GM21528 (cell line): ENCODE measurements at regions not wholly inside any gene's neighbourhood (a gene's known extent, or its start where the extent isn't known, plus 50 kb on each side); places are given as distances from the start of the nearest gene placed in this dataset.
"Not testable (repeated sequence)": the region's sequence is repeated elsewhere in the genome, so short reads cannot be mapped to it uniquely, and the experiment has no call there.

ENCODE experiments used
- ATAC-seq: cut with Tn5 transposase; IDR thresholded peaks from one replicate; pipeline ENCODE4 v1.9.1; 2021; ENCODE audit warnings: mild to moderate bottlenecking, moderate library complexity; ENCODE audit not compliant: unreplicated experiment, low FRiP score

DNA sequence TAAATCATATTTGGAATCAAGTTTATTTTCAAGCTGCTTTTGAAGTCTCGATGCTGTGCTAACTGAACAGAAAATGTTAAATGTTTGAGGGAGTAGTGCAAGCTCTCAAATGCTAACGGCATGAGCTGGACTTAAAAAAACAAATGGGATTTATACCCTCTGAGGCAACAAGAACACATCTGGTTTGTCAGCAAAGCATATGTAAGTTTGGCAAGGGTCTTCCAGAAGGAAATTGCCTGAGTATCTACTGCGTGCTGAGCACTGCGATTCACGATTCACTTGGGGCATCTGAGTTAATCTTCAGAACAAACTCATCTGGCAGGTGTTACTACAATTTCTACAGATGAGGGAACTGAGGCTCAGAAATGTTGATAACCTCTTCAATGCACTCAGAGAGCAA is 98.4 kb upstream of the C9orf72 start:
- ATAC-seq: no peak

DNA sequence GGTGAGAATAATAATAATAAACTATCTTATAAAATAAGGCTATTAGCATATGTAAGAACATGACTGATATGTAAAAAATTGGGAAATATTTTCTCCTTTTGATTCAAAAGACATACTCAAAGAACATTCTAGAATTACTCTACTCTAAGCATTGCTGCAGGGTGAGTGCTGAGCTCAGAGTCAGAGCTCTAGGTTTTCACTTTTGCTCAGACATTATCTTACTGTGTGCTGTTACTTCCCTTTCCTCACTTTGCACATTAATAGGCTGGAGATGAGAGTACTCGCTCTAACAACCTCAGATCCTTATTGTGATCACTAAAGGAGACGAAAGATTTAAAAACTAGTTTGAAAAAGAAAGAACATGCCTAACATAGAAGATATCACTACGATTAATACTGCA is 99.4 kb upstream of the C9orf72 start:
- ATAC-seq: no peak

DNA sequence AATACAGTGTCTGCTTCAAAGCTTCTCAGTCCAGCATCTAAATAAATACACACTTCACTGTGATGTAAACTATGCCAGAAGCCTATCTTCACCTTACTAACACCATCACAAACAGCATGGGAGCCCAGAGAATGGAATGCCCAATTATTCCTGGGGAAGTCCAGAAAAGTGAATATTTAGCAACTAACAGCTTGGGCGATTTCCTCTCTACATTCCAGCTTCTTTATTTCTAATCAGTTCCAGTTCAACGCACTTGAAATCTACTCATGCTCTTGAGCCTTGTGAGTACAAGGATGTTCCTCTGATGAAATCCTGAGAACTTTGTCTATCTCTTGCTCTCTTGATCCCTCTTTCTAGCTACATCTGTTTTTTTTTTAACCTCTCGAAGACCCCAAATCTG is 100.4 kb upstream of the C9orf72 start:
- ATAC-seq: no peak

DNA sequence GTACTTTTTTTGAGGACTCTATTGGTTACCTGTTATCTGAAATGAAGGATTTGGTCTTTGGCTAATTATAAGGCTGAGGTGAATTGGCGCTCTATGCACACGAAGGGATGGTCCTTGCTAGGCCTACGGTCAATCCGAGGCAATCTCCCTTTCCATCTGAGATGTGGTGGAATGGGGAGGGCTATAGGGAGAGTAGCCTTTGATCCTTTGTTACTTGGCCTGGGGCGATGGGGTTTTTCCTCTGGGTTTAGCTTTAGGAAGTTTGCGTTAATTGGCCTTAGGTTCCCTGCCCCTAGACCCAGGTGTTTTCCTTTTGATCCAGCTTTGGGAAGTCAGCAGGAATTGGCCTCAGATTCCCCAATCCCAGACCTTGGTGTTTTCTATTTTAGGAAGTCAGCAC is 102.1 kb upstream of the C9orf72 start:
- no peak for ATAC-seq

DNA sequence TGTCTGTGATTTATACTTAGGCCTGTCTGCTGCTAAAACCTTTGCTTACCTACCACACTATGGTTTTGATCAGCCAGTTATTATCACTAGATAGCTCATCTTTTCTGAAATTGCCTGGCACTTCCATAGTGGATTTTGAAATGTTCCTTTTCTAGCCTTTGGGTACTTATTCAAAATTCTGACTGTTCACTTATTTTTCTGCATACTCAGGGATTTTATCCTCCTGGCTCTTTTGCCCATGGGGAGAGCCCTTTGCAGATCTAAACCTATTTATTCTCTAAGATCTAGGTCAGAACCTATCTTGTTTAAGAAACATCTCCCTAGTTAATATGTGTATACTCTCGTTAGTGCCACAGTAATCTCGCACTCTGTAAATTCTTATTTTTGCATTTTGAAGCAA is 103.5 kb upstream of the C9orf72 start:
- ATAC-seq: no peak

DNA sequence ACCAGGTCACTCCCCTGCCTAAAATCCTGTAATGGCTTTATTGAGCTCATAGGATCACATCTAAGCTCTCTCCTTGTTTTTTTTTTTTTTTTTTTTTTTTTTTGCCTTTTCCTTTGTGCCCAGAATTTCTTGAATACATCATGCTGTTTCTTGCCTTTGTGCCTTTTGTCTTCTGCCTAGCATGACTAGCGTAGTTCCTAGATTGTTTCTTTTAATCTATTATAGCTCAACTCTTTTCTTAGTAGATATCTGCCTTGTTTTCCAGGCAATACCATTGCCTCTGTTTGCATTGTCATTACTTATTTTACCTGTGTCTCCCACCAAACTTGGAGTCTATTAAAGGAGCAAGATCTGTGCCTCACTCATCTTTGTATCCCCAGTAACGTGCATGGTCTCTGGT is 106.1 kb upstream of the C9orf72 start:
- ATAC-seq: no peak

DNA sequence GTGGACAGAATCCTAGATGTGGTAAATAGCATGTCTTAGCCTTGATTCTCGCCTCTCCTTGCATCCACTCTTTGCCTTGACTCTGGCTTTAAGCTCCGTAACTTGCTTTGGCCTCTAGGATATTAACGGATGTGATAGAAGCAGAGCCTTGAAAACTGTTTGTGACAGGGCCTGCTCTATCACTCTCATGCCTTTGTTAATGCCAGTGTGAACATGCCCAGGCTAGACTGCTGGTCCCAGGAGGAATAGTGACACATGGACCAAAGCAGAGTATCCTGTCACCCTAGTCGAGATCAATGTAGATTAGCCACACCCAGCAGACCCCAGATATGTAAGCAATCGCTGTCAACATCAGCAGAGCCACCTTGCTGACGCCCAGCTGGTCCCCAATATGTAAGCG is 109.9 kb upstream of the C9orf72 start:
- no peak for ATAC-seq

DNA sequence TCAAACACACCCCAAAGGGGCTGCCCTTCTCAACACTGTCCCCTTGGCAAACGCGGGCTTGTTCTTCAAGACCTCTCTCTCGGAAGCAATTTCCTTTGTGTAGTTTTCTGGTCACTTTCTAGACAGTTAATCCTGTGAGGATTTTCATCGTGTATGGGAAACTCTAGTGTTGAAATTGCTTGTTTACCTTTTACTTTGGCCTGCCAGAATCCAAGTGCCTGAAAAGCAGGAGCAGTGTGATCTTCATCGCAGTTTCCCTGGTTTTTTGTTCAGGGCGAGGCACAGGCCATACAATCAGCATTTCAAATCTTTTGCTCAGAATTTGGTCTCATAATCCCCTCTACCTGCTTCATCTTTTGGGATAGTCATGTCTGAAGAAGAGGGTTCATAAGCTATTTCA is 115.7 kb upstream of the C9orf72 start:
- ATAC-seq: no peak

DNA sequence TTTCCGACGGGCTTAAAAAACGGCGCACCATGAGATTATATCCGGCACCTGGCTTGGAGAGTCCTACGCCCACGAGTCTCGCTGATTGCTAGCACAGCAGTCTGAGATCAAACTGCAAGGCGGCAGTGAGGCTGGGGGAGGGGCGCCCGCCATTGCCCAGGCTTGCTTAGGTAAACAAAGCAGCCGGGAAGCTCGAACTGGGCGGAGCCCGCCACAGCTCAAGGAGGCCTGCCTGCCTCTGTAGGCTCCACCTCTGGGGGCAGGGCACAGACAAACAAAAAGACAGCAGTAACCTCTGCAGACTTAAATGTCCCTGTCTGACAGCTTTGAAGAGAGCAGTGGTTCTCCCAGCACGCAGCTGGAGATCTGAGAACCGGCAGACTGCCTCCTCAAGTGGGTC is 117.5 kb upstream of the C9orf72 start:
- ATAC-seq: not testable (repeated sequence)

DNA sequence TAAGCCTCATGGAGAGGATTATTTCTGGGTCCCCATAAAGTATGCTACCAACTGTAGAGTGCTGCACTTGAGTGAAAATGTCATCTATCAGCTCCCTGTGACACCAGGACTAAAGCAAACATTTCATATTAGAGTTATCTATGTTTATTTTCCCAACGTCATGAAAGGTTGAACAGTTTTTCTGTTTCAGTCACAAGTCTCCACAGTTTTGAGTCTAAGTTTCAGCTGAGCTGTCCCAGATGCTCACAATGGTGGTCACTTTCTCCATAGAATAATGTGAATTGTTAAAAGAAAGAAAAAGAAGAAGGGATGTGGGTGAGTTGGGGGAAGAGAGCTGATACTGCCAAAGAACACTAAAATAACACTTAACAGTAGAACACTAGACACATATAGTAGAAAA is 126.3 kb upstream of the C9orf72 start:
- no peak for ATAC-seq

DNA sequence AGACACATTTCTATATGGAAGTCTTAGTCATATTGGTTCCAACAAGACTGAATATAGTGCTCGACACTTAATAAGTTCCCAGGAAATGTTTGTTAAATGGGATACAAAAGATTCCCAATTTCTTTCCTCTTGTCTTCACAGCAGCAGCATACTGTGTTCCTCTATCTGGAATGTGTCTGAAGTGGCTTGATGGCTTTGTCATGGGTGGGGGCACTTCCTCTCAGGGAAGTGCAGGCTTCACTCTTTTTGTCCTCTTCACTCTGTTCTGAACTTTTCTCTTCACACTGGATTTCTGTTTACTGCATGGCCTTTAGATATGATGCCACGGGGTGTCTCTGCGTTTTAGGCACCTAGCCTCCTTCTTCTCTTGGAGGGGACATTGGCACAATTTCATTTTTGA is 127.7 kb upstream of the C9orf72 start:
- ATAC-seq: no peak

DNA sequence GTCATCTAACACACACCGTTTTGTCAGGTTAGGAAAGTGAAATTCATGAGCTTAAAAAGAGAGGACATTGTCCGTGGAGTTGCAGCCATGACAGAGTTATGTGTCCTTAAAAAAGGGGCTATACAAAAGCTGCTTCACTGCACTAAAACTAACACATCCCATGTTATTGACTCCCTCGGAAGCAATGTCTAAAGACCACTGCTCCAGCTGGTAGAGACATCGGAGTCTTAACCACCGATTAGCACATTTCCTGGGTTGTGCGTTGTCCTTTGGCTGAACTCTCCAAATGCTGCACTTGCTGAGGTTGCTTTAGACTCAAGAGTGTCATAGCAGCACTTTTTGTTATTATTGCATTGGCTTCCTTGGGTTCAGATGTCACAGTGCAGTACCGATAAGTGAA is 128.3 kb upstream of the C9orf72 start:
- no peak for ATAC-seq

DNA sequence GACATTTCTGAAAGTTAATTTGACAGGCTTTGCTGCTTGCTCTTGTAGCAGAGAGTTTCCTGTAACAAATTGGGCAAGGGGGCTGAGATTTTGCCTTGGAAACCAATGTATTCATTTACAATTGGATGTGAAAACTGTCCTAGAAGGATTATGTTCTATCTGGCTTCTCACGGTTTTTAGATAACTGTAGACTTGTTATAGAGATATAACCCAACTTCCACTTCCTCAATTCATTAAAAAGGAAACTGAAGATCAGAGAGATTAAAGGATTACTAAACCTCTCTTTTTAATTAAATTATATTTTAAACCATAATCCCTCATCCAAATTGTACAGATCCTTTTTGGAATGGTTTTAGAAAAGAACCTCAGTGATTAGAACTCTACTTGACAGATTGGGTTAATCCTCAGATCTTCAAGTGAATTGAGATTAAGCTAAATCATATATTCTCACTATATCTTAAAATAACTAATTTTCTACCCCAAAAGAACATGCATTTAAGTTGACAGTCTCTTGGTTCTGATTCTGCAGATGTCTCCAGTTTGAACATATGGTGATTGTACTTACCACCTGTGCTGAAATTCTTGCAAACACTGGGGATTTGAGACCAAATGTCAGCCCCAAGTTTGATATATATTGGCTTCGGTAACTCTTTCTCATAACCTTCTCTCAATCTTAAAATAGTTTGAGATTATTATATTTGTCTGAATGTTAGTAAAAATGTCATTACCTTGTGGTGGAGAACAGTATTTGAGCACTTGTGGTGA is 130.1 kb upstream of the C9orf72 start:
- ATAC-seq: no peak

DNA sequence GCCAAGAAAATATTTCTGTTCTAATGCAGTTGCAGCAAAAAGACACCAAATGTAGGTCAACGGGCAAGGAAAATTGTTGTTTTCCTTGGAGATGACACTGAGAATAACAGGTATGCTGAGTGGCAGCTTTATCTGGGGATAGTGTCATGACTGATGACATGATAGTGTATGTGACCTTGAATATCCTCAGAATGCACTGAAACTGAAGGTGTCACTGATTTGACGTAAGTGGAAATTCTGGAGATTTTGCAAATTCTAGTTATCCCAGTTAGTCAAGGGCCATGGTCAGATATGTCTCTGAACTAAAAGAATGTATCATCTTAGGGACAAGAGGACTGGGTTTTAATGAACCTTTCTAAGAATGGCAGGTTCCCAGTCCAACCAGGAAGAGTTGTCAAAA is 138.0 kb upstream of the C9orf72 start:
- ATAC-seq: no peak

DNA sequence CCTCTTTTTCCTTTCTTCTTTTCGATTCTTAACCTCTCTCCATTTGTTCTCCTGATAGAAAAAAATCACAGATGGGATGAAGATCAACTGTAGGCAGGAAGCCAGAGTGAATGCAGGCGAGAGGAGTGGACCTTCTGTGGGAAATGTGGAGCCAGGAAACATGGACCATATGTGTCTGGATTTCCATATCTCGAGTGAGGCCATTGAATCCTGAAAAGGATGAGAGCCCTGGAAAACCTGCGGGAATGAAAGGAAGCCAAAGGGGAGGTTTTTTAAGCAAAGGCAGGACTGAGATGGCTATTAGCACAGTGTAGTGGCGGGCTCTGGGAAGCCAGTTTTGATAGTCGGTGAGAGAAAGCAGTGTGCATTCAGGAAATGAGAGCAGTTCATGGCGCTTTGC is 139.5 kb upstream of the C9orf72 start:
- no peak for ATAC-seq

DNA sequence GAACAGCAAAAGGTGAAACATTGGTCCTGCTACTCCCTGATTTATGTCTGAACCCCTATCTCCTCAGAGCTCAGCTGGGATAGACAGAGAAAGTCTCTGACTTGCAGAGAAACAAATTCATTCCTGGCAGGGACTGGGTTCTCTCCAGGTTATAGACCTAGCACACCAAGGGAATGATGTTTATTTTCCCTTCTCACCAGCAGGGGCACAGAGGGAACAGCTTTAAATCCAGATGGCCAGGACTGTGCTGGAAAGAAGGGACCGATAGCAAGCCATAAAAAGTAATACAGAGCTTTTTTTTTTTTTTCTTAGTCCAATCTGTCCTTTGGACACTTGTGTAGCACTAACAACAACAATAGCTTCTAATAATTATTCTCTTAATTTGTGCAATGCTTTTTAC is 141.1 kb upstream of the C9orf72 start:
- no peak for ATAC-seq

DNA sequence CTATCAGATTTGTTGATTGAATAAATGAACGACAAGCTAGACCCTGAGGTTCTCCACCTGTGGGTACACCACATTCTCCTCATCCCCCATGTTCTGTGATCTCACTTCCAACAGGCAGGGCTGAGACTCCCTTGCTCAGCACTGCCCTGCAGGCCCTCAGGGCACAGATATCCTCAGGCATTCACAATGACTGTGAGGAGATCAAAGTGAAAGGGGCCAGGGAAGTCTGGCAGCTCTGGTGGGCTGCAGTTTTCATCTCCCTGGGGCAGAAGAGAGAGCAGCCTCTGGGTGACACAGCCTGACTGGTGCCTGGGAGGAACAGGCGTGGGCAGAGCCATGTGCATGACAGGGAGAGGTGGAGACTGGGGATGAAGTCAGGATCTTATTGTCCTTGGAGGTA is 142.4 kb upstream of the C9orf72 start:
- ATAC-seq: no peak

DNA sequence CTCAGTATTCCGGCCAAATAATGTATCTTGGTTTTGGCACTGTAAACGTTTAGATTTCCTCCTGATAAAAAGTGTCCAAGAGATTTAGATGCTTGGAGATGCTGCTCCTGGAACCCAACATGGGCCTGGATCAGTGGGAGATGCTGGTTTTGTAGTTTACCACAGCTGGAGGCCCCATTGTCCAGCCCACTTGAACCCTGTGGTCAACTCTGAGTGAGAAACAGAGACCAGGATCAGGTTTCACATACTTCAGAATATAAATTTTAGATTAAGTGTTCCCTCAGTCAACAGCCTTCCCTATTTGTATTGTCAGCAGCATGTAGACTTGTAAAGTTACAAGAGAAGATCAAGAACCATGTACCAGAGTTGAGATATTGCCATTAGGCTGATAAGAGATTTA is 144.7 kb upstream of the C9orf72 start:
- no peak for ATAC-seq

DNA sequence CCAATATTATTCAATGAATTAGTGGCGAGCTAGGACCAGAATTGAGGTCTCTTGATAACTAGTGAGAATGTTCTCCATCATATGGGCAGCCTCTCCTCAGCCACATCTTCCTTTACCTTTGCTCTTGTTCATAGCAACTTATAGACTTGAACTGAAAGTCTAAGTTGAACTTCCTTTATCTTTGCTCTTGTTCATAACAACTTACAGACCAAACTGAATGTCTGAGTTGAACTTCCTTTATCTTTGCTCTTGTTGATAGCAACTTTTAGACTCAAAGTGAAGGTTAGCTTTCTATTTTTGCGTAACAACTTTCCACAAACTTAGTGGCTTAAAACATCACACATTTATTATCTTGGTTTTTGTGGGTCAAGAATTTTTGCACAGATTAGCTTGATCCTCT is 146.4 kb upstream of the C9orf72 start:
- no peak for ATAC-seq

DNA sequence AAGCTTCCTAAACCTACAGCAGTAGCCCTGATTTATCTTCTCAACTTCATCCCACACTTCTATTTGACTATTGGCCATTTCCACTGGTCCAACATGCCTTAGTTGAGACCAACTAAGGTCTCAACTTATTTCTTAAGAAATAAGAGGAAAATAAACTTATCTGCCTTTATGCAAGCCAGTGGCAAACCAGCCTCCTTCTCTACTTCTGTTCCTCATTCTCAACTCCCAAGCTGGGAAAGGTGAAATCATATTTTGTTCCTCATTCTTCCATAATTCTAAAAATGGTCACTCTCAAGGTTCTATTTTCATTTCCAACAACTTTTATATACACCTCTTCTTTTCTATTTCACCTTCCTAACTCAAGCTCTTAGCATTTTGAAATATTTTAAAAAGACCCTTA is 149.6 kb upstream of the C9orf72 start:
- ATAC-seq: no peak

DNA sequence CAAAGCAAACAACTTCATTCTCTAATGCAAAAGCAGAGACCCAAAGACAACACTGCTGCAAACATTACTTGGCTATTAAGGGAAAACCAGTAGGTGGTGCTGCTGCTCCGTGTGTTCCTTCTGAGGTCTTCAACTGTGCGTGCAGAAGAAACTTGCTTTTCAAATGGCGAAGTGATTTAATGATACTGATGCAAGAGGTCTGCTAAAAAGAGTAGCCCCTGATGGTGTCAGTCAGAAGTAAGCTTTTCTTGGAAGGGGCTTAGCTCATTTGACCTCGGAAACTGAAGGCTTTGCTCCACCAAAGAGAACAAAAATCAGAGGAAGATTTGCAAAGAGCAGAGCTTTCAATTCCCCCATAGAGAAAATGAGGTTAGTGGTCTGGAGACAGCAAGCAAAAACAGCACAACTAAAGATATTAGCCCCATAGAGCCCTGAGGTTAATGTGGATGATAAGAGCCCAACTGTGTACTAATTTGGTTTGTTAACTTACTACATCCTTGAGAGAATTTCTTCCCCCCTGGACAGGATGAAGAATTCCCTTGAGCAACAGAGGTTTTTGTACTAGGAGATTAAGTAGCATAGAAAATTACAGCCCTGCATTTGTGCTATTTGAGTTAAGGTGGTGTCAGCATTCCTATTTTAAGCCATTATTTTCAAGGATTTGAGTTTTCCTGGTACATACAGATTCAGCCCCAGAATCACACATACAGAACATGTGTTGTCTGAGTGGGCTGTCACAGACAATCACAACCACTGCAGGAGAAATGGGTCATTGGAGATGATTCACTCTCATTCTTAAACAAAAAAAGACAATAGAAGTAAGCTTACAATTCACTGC is 153.2 kb upstream of the C9orf72 start:
- ATAC-seq: peak; percentile 78

DNA sequence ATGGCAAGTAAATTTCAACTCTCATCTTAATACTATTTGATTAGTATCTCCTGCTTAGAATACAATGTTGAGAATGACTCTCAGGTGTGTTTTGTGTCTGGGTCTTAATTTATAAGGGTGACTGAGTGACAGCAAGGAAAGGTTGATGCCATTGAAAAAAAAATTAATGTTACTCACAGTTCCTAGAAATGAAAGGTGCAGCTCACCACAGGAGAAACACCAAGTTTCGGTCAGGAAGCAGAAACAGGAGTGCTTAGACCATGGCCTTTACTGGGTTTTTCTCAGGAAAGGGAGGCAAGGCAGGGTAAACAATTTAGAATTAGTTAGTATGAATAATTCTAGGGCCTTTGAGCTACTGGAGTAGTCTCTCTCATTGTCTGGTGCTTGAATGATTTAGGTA is 159.2 kb upstream of the C9orf72 start:
- no peak for ATAC-seq
